H9 (cell line): ENCODE measurements at regions not wholly inside any gene's neighbourhood (a gene's known extent, or its start where the extent isn't known, plus 50 kb on each side); places are given as distances from the start of the nearest gene placed in this dataset.

Experiments used
- DNase-seq: peaks from one replicate; pipeline ENCODE4 v3.0.0-alpha.2; 2017
- H2AFZ ChIP-seq: one replicate; pipeline ENCODE4 v1.6.1; 2013; ENCODE audit warnings: mild to moderate bottlenecking, low read length, control low read depth, moderate library complexity
- H2AK5ac ChIP-seq: 2 replicates; pipeline ENCODE4 v1.6.1; 2013; ENCODE audit warnings: low read length, control low read depth, mixed read lengths; ENCODE audit not compliant: insufficient read length
- H2BK120ac ChIP-seq: one replicate; pipeline ENCODE4 v1.6.1; 2013; ENCODE audit warnings: low read depth, mild to moderate bottlenecking, low read length, control low read depth, inconsistent platforms; ENCODE audit not compliant: poor library complexity, severe bottlenecking
- H2BK12ac ChIP-seq: 2 replicates; pipeline ENCODE4 v1.6.1; 2013; ENCODE audit warnings: low read length, control low read depth, mixed read lengths, low read depth; ENCODE audit not compliant: insufficient read length
- H2BK15ac ChIP-seq: 2 replicates; pipeline ENCODE4 v1.6.1; 2013; ENCODE audit warnings: low read depth, low read length, control low read depth
- H2BK20ac ChIP-seq: one replicate; pipeline ENCODE4 v1.6.1; 2013; ENCODE audit warnings: low read depth, mild to moderate bottlenecking, low read length, control low read depth, inconsistent platforms; ENCODE audit not compliant: poor library complexity, severe bottlenecking
- H2BK5ac ChIP-seq: 2 replicates; pipeline ENCODE4 v1.6.1; 2013; ENCODE audit warnings: low read length, control low read depth, mixed read lengths; ENCODE audit not compliant: insufficient read length
- H3K14ac ChIP-seq: 2 replicates; pipeline ENCODE4 v1.6.1; 2013; ENCODE audit warnings: low read length, control low read depth; ENCODE audit not compliant: insufficient read depth
- H3K18ac ChIP-seq: 2 replicates; pipeline ENCODE4 v1.6.1; 2013; ENCODE audit warnings: low read depth, mild to moderate bottlenecking, mixed read lengths, low read length, control low read depth; ENCODE audit not compliant: insufficient read length
- H3K23ac ChIP-seq: 2 replicates; pipeline ENCODE4 v1.6.1; 2013; ENCODE audit warnings: low read length, control low read depth, mixed read lengths, low read depth; ENCODE audit not compliant: insufficient read length
- H3K23me2 ChIP-seq: 2 replicates; pipeline ENCODE4 v1.6.1; 2013; ENCODE audit warnings: low read depth, mild to moderate bottlenecking, mixed read lengths, low read length, control low read depth; ENCODE audit not compliant: insufficient read length, poor library complexity, severe bottlenecking
- H3K27ac ChIP-seq: 2 replicates; pipeline ENCODE4 v1.5.1; 2013; ENCODE audit warnings: low read length, control low read depth, mixed read lengths, low read depth; ENCODE audit not compliant: insufficient read length
- H3K27me3 ChIP-seq: 2 replicates; pipeline ENCODE4 v1.6.1; 2013; ENCODE audit warnings: low read length, control low read depth, inconsistent platforms; ENCODE audit not compliant: insufficient read depth
- H3K4ac ChIP-seq: 2 replicates; pipeline ENCODE4 v1.6.1; 2013; ENCODE audit warnings: low read depth, mild to moderate bottlenecking, control low read depth, inconsistent platforms, low read length, moderate library complexity
- H3K4me1 ChIP-seq: 2 replicates; pipeline ENCODE4 v1.6.1; 2013; ENCODE audit warnings: low read length, control low read depth, inconsistent platforms; ENCODE audit not compliant: insufficient read depth
- H3K4me2 ChIP-seq: 2 replicates; pipeline ENCODE4 v1.6.1; 2013; ENCODE audit warnings: low read length, control low read depth, mixed read lengths; ENCODE audit not compliant: insufficient read length, insufficient read depth
- H3K56ac ChIP-seq: 2 replicates; pipeline ENCODE4 v1.6.1; 2013; ENCODE audit warnings: low read depth, mild to moderate bottlenecking, mixed read lengths, low read length, control low read depth; ENCODE audit not compliant: insufficient read length
- H3K79me1 ChIP-seq: 2 replicates; pipeline ENCODE4 v1.6.1; 2013; ENCODE audit warnings: low read depth, mild to moderate bottlenecking, moderate library complexity, low read length, control low read depth, inconsistent platforms; ENCODE audit not compliant: insufficient read depth, poor library complexity, severe bottlenecking
- H3K79me2 ChIP-seq: 2 replicates; pipeline ENCODE4 v1.6.1; 2013; ENCODE audit warnings: low read length, control low read depth, inconsistent platforms; ENCODE audit not compliant: insufficient read depth
- H3K9ac ChIP-seq: 2 replicates; pipeline ENCODE4 v1.6.1; 2013; ENCODE audit warnings: low read length, control low read depth, mixed read lengths; ENCODE audit not compliant: insufficient read length; ENCODE audit errors: extremely low read depth
- H3K9me3 ChIP-seq: one replicate; pipeline ENCODE4 v1.6.1; 2013; ENCODE audit warnings: low read depth, low read length, inconsistent platforms; ENCODE audit not compliant: control insufficient read depth
- H3T11ph ChIP-seq: one replicate; pipeline ENCODE4 v1.6.1; 2013; ENCODE audit warnings: mild to moderate bottlenecking, low read length, control low read depth, inconsistent platforms
- H4K20me1 ChIP-seq: one replicate; pipeline ENCODE4 v1.6.1; 2013; ENCODE audit not compliant: control insufficient read depth, insufficient read length, insufficient read depth
- H4K5ac ChIP-seq: 2 replicates; pipeline ENCODE4 v1.6.1; 2013; ENCODE audit warnings: low read depth, mild to moderate bottlenecking, mixed read lengths, low read length, control low read depth; ENCODE audit not compliant: insufficient read length
- H4K8ac ChIP-seq: replicated peaks from 2 replicates; pipeline ENCODE4 v1.6.1; 2013; ENCODE audit warnings: low read length, control low read depth, mixed read lengths, low read depth; ENCODE audit not compliant: insufficient read length
- H4K91ac ChIP-seq: 2 replicates; pipeline ENCODE4 v1.6.1; 2013; ENCODE audit warnings: low read depth, mild to moderate bottlenecking, moderate library complexity, mixed read lengths, low read length, control low read depth; ENCODE audit not compliant: insufficient read length
- H3K27ac Mint-ChIP-seq, 3 experiments: 2 replicates in 2 of 3; 3 replicates in 1 of 3; pipeline ENCODE4 v1.8.0; 2020 to 2021; ENCODE audit warnings: mixed read lengths in 3 of 3, mild to moderate bottlenecking in 1 of 3, moderate library complexity in 1 of 3
- H3K27me3 Mint-ChIP-seq: 2 replicates; pipeline ENCODE4 v1.8.0; 2021; ENCODE audit warnings: low read depth, mild to moderate bottlenecking, moderate library complexity, mixed read lengths
- H3K36me3 Mint-ChIP-seq, 3 experiments: 2 replicates in 2 of 3; 3 replicates in 1 of 3; pipeline ENCODE4 v1.8.0; 2020 to 2021; ENCODE audit warnings: low read depth in 3 of 3, mixed read lengths in 3 of 3; ENCODE audit not compliant: insufficient read depth in 1 of 3
- H3K4me1 Mint-ChIP-seq, 2 experiments: 2 replicates each; pipeline ENCODE4 v1.8.0; 2020; ENCODE audit warnings: mixed read lengths in 2 of 2
- H3K4me3 Mint-ChIP-seq, 2 experiments: 2 replicates in 1 of 2; 3 replicates in 1 of 2; pipeline ENCODE4 v1.8.0; 2020 to 2021; ENCODE audit warnings: mild to moderate bottlenecking in 2 of 2, mixed read lengths in 2 of 2, moderate library complexity in 1 of 2
- H3K9me3 Mint-ChIP-seq, 2 experiments: 2 replicates in 1 of 2; 3 replicates in 1 of 2; pipeline ENCODE4 v1.8.0; 2020; ENCODE audit warnings: mild to moderate bottlenecking in 2 of 2, mixed read lengths in 2 of 2, moderate library complexity in 1 of 2
- CTCF ChIP-seq: fragments of 200-600 bp; sonication (generic); conservative IDR thresholded peaks from 3 replicates; pipeline ENCODE4 v1.8.0; 2021; ENCODE audit warnings: antibody characterized with exemption, mild to moderate bottlenecking
- WGBS: extraction: QIAGEN DNeasy Blood & Tissue Kit; methylation state at CpG from one replicate; pipeline ENCODE4 v1.1.7; 2013; ENCODE audit warnings: missing lambda C conversion rate, low lambda C conversion rate, mixed read lengths; ENCODE audit not compliant: insufficient read length; ENCODE audit errors: extremely low coverage; 5-methylcytosine and 5-hydroxymethylcytosine counted together

DNA sequence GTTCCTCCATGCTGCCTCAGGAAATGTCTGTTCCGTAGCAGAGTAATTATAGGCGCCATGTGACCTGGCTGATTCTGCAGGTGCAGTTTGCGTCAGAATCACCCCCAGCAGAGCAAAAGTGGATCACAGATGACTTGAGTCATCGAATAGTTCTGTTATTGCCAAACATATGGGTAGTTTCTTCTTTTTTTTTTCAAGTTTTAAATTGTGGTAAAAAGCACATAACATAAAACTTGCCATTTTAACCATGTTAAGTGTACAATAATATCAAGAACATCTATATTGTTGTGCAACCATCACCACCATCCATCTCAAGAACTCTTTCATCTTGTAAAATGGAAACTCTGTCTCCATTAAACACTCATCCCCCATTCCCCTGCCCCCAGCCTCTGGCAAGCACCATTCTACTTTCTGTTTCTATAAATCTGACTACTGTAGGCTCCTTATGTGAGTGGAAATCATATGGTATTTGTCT is 177.7 kb upstream of the TWIST2 start:
- no peak overlapping the region for H2BK120ac ChIP-seq
- no peaks in the 10 kb centered on the region for H3K79me2 ChIP-seq
- no peak overlapping the region for H2BK12ac ChIP-seq
- no peak overlapping the region for H3K9ac ChIP-seq
- peaks cover 11 to 12% of the 10 kb centered on the region in 2 experiments; a peak in 4 of 5 replicates for H3K9me3 Mint-ChIP-seq
- peaks cover 45% of the 10 kb centered on the region for H3K27me3 Mint-ChIP-seq
- no peak overlapping the region for H3K27ac ChIP-seq
- H4K20me1 ChIP-seq: no peaks in the 10 kb centered on the region
- no peak overlapping the region for H3K14ac ChIP-seq
- H2BK15ac ChIP-seq: no peak overlapping the region
- no peak overlapping the region for H3K56ac ChIP-seq
- no peak overlapping the region for H3K4me2 ChIP-seq
- H4K8ac ChIP-seq: no peak overlapping the region
- H3K4ac ChIP-seq: no peak overlapping the region
- no peak overlapping the region for H3K23ac ChIP-seq
- no peaks in the 10 kb centered on the region for H3K79me1 ChIP-seq
- H3K36me3 Mint-ChIP-seq: peaks cover 0 to 1% (median 0%) of the 10 kb centered on the region in 3 experiments; a peak in 2 of 7 replicates
- H2BK5ac ChIP-seq: no peak overlapping the region
- H2AK5ac ChIP-seq: no peak overlapping the region
- H4K5ac ChIP-seq: no peak overlapping the region
- no peak overlapping the region for H2AFZ ChIP-seq
- H3K23me2 ChIP-seq: no peaks in the 10 kb centered on the region
- H2BK20ac ChIP-seq: no peak overlapping the region
- H3K9me3 ChIP-seq: no peaks in the 10 kb centered on the region
- H3K27me3 ChIP-seq: no peaks in the 10 kb centered on the region
- no peaks in the 10 kb centered on the region for H3K4me1 ChIP-seq
- no peak overlapping the region for H3T11ph ChIP-seq
- DNase-seq: no peak
- no peak overlapping the region for H4K91ac ChIP-seq
- no peak overlapping the region for H3K18ac ChIP-seq
- no peak for TF ChIP-seq CTCF
- no CpG with 5 or more reads among the region's 4 CpGs for WGBS
- no peak overlapping the region for H3K4me3 Mint-ChIP-seq
- no peak overlapping the region for H3K27ac Mint-ChIP-seq
- no peaks in the 10 kb centered on the region for H3K4me1 Mint-ChIP-seq
